ENCODE measurements at regions not wholly inside any gene's neighbourhood (a gene's known extent, or its start where the extent isn't known, plus 50 kb on each side); places are given as distances from the start of the nearest gene placed in this dataset.

DNA sequence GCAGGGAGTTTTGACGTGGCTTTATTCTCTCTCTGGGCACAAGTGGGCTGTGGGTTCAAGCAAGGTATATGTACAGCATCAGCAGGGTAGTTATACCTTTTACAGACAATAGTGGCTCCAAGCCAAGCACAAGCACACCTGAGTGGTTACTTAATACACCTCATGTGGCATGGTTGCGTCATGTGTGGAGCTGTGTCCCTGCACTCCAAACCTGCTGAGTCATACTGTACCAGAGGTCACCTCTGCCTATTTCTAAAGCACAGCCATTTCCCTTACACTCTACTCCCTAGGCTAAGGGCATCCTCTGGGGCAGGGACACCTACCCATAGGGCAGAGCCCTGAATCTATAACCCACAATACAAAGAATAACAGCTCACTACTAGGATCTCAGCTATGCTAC lies 147.3 kb downstream of the OSTF1 start:
- Mint-ChIP-seq H3K4me3 (no peak overlapping the region), H3K4me1 (no peaks in the 10 kb centered on the region), H3K27me3 (ENCODE audit: low read depth) (no peaks in the 10 kb centered on the region; the same call in 1 of the 2 replicates), H3K9me3 (peaks cover 7 to 15% of the 10 kb centered on the region in 2 experiments; a peak in 4 of 5 replicates), H3K27ac (no peak overlapping the region), H3K36me3 (ENCODE audit: insufficient read depth in 1 of 3, low read depth in 3 of 3) (peaks cover 3 to 7% (median 4%) of the 10 kb centered on the region in 3 experiments; a peak in 4 of 7 replicates)
- Histone ChIP-seq H2AK5ac (ENCODE audit: insufficient read length, low read length) (no peak overlapping the region), H4K20me1 (ENCODE audit: control insufficient read depth, insufficient read depth, insufficient read length) (no peaks in the 10 kb centered on the region), H3K23ac (ENCODE audit: insufficient read length, low read depth, low read length) (no peak overlapping the region), H4K5ac (ENCODE audit: insufficient read length, low read depth, low read length) (no peak overlapping the region), H3K4me2 (ENCODE audit: insufficient read depth, insufficient read length, low read length) (no peak overlapping the region), H3K4ac (ENCODE audit: low read depth, low read length) (no peak overlapping the region), H3K14ac (ENCODE audit: insufficient read depth, low read length) (no peak overlapping the region), H3K79me1 (ENCODE audit: insufficient read depth, low read depth, low read length, poor library complexity, severe bottlenecking) (no peaks in the 10 kb centered on the region), H3T11ph (ENCODE audit: low read length) (no peak overlapping the region), H2BK5ac (ENCODE audit: insufficient read length, low read length) (no peak overlapping the region), H4K8ac (replicated peaks; ENCODE audit: insufficient read length, low read depth, low read length) (no peak overlapping the region), H4K91ac (ENCODE audit: insufficient read length, low read depth, low read length) (no peak overlapping the region), H2BK12ac (ENCODE audit: insufficient read length, low read depth, low read length) (no peak overlapping the region), H3K79me2 (ENCODE audit: insufficient read depth, low read length) (no peaks in the 10 kb centered on the region), H3K23me2 (ENCODE audit: insufficient read length, low read depth, low read length, poor library complexity, severe bottlenecking) (no peaks in the 10 kb centered on the region), H3K9me3 (ENCODE audit: control insufficient read depth, low read depth, low read length) (peaks cover 4% of the 10 kb centered on the region), H3K4me1 (ENCODE audit: insufficient read depth, low read length) (no peaks in the 10 kb centered on the region), H2AFZ (ENCODE audit: low read length) (no peak overlapping the region), H2BK120ac (ENCODE audit: low read depth, low read length, poor library complexity, severe bottlenecking) (no peak overlapping the region), H3K56ac (ENCODE audit: insufficient read length, low read depth, low read length) (no peak overlapping the region), H3K27me3 (ENCODE audit: insufficient read depth, low read length) (no peaks in the 10 kb centered on the region), H3K18ac (ENCODE audit: insufficient read length, low read depth, low read length) (no peak overlapping the region), H2BK20ac (ENCODE audit: low read depth, low read length, poor library complexity, severe bottlenecking) (no peak overlapping the region), H2BK15ac (ENCODE audit: low read depth, low read length) (no peak overlapping the region), H3K27ac (ENCODE audit: insufficient read length, low read depth, low read length) (no peak overlapping the region), H3K9ac (ENCODE audit: extremely low read depth, insufficient read length, low read length) (no peak overlapping the region)
- DNase-seq, result no peak
- WGBS (ENCODE audit: extremely low coverage, insufficient read length, low lambda C conversion rate), result no CpG with 5 or more reads among the region's 2 CpGs
- TF ChIP-seq, protein P1, sequence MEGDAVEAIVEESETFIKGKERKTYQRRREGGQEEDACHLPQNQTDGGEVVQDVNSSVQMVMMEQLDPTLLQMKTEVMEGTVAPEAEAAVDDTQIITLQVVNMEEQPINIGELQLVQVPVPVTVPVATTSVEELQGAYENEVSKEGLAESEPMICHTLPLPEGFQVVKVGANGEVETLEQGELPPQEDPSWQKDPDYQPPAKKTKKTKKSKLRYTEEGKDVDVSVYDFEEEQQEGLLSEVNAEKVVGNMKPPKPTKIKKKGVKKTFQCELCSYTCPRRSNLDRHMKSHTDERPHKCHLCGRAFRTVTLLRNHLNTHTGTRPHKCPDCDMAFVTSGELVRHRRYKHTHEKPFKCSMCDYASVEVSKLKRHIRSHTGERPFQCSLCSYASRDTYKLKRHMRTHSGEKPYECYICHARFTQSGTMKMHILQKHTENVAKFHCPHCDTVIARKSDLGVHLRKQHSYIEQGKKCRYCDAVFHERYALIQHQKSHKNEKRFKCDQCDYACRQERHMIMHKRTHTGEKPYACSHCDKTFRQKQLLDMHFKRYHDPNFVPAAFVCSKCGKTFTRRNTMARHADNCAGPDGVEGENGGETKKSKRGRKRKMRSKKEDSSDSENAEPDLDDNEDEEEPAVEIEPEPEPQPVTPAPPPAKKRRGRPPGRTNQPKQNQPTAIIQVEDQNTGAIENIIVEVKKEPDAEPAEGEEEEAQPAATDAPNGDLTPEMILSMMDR (conservative IDR thresholded peaks at IDR 0.05), result no peak

All from H9 (cell line).